HG03175 (cell line): ENCODE measurements at regions not wholly inside any gene's neighbourhood (a gene's known extent, or its start where the extent isn't known, plus 50 kb on each side); places are given as distances from the start of the nearest gene placed in this dataset.

Source experiments
- ATAC-seq: cut with Tn5 transposase; IDR thresholded peaks from one replicate; pipeline ENCODE4 v1.9.1; 2021; ENCODE audit warnings: mild to moderate bottlenecking, moderate library complexity; ENCODE audit not compliant: unreplicated experiment

GRCh38 chr2:221144909-221145308, 427.2 kb downstream of the EPHA4 start:
- ATAC-seq, result no peak

- no peak for ATAC-seq
Observed at GRCh38 chr2:221145396-221145795, 426.7 kb downstream of the EPHA4 start.

- ATAC-seq, result no peak
Observed at GRCh38 chr2:221153226-221153625, 418.9 kb downstream of the EPHA4 start.

- no peak for ATAC-seq
Observed at GRCh38 chr2:221154176-221154575, 417.9 kb downstream of the EPHA4 start.

GRCh38 chr2:221156062-221156734, 415.9 kb downstream of the EPHA4 start:
- ATAC-seq, result no peak

- ATAC-seq, result no peak
Observed at GRCh38 chr2:221161186-221161585, 410.9 kb downstream of the EPHA4 start.

- ATAC-seq, result no peak
Observed at GRCh38 chr2:221166292-221166691, 405.8 kb downstream of the EPHA4 start.

- ATAC-seq, result no peak
Observed at GRCh38 chr2:221167561-221167960, 404.5 kb downstream of the EPHA4 start.

- ATAC-seq, result no peak
Observed at GRCh38 chr2:221169724-221170123, 402.4 kb downstream of the EPHA4 start.

GRCh38 chr2:221170548-221170947, 401.6 kb downstream of the EPHA4 start:
- no peak for ATAC-seq

- no peak for ATAC-seq
Observed at GRCh38 chr2:221176667-221177066, 395.4 kb downstream of the EPHA4 start.

- no peak for ATAC-seq
Observed at GRCh38 chr2:221178139-221178538, 394.0 kb downstream of the EPHA4 start.

GRCh38 chr2:221186873-221187272, 385.2 kb downstream of the EPHA4 start:
- no peak for ATAC-seq

GRCh38 chr2:221189431-221190067, 382.6 kb downstream of the EPHA4 start:
- ATAC-seq, result no peak

GRCh38 chr2:221195829-221196228, 376.3 kb downstream of the EPHA4 start:
- no peak for ATAC-seq

GRCh38 chr2:221197225-221197856, 374.8 kb downstream of the EPHA4 start:
- no peak for ATAC-seq

- ATAC-seq, result no peak
Observed at GRCh38 chr2:221198309-221198708, 373.8 kb downstream of the EPHA4 start.

- no peak for ATAC-seq
Observed at GRCh38 chr2:221200184-221200839, 371.8 kb downstream of the EPHA4 start.

- no peak for ATAC-seq
Observed at GRCh38 chr2:221202431-221202830, 369.7 kb downstream of the EPHA4 start.

- ATAC-seq, result peak; percentile 77
Observed at GRCh38 chr2:221203125-221203524, 369.0 kb downstream of the EPHA4 start.

GRCh38 chr2:221203856-221204255, 368.2 kb downstream of the EPHA4 start:
- ATAC-seq, result no peak

GRCh38 chr2:221204699-221205098, 367.4 kb downstream of the EPHA4 start:
- ATAC-seq, result no peak
